Activated T-helper 1 cell treated with anti-CD3 and anti-CD28 coated beads, Interleukin-2, amount 50 U/mL, for 16 hours (primary cell): ENCODE measurements at regions not wholly inside any gene's neighbourhood (a gene's known extent, or its start where the extent isn't known, plus 50 kb on each side); places are given as distances from the start of the nearest gene placed in this dataset.

Experiments
- DNase-seq, 2 donors: peaks; one replicate each; pipeline ENCODE4 v3.0.0-alpha.2; 2020; ENCODE audit warnings: low read depth in 1 of 2, low spot score in 1 of 2

DNA sequence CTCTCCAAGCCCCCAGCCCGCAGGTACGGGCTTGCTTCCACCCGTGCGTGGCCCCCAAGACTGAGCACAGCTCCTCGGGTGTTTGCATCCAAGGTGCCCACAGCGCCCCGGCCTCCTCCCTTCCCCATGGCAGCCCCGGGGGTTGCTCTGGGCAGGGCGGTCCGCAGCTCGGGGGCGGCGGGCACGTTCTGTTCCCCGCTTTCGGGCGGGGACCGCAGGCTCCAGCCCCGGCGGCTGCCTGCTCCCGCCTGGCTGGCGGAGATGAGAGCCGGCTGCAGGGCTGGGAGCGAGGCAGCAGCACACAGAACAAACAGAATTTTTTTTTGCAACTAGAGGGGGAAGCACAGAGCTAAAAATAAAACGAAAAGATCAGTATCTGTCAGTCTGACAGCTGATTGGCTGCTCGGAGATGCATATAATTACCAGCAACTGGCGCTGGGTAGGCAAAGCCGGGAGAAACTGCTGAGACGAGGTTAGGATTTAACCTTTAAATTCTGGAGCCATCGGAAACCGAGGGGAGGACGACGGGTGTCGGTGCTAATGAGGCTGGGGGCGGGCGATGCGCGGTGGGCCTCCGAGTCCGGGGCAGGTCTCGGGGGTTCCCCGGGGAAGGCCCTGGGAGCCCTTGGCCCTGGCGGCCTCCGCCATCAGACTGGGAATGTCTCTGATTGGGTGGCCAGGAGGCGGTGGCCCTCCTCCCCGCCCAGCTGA, 142.7 kb upstream of the IER5L start:
- no peak for DNase-seq

DNA sequence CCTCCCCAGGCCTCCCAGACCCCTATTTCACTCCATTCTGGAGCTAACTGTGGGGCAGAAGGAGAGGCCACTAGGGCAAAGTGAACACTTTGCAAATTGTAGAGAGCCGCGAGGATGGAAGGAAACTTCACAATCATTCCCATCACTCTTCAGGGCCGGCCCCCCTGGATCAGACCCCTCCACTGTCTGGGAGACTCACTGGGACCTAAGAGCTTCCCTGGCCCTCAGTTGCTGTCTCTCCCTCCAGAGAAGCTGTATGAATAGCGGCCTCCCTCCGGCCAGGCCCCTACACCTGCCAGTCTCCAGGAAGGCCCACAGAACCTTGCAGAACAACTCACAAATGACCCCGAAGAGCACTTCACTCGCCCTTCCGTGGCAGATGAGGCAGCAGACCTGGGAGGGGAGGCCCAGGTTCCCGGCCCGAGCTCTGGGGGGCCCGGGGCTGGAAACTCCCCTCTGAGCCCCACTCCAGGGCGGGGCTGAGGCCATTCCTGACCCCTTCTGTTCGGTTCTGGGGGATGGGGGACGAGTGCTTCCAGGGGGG, 141.9 kb upstream of the IER5L start:
- no peak for DNase-seq

DNA sequence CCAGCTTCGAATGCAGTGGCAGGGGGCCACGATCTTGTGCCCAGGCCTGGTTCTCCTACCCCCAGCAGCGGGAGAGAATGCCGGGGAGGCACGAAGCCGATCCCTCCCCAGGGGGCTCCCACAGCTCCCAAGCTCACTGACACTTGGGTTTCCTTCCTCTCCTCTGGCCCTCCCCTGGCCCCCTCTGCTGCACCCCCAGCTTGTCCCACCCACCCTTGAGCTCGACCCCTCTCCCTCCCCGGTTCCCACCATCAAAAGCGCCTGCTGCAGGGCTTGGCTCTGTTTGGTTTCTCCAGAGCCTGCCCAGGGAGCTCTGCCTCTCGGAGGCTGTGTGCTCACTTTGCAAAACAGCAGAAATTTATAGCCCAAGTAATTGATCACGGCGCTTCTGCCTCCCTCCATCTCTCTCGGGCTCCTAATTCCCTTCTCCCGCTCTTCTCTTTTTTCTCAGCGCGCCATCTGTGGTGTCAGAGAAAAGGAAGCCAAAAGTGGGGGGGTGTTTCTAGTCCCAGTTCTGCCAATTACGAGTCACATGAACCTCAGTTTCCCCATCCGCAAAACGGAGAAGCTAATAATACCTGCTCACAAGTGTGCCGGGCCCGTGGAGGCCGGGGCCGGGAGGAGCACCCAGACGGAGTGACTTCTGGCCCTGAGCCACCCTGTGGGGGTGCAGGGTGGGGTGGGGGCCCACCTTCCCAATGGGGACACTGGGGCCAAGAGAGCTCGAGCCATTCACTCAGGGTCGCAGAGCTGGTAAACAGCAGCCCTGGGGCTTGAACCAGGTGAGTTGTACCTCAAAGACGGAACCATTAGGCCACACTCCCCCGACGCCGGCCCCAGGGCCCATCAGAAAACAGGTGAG, 141.2 kb upstream of the IER5L start:
- DNase-seq, result no peak

DNA sequence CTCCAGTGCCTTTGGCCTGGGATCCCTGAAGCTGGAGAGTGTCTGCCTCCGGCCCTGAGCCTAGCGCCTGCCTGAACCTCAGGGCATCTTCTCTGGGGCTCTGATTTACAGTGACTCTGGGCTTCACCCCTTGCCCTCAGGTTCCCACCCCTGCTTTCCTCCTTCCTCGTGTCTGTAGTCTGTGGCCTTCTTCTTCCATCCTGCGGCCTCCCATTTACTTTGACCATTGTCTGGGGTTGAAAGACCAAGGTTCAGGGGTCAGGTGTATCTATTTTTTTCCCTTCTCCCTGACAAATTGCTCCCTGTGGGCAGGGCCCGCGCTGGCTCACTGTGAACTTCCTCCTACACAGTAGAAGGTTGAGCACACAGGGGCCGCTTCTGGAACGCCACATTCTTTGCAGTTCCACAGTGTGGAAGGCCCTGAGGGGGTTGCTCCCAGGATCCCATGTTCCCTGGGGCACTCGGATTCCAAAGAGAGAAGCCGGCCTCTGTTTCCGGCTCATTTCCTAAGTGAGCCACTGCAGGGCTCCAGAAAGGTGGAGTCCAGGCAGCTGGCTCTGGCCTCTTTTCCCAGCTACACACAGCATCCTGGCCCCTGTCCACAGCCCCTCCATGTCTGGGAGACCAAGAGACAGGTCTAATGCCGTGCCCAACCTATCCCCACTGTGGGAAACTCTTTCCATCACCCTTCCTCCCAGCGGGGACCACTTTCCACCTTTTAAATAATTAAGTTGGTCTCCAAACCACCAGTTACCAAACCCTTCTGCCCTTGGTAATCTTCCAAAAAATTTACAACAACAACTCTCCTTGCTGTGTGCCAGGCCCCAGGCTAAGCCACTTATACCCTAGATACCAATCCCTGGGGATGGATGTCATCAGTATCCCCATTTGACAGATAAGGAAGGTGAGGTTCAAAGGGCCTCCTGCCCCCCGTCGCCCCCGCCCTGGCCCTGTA, 140.3 kb upstream of the IER5L start:
- DNase-seq, result no peak

DNA sequence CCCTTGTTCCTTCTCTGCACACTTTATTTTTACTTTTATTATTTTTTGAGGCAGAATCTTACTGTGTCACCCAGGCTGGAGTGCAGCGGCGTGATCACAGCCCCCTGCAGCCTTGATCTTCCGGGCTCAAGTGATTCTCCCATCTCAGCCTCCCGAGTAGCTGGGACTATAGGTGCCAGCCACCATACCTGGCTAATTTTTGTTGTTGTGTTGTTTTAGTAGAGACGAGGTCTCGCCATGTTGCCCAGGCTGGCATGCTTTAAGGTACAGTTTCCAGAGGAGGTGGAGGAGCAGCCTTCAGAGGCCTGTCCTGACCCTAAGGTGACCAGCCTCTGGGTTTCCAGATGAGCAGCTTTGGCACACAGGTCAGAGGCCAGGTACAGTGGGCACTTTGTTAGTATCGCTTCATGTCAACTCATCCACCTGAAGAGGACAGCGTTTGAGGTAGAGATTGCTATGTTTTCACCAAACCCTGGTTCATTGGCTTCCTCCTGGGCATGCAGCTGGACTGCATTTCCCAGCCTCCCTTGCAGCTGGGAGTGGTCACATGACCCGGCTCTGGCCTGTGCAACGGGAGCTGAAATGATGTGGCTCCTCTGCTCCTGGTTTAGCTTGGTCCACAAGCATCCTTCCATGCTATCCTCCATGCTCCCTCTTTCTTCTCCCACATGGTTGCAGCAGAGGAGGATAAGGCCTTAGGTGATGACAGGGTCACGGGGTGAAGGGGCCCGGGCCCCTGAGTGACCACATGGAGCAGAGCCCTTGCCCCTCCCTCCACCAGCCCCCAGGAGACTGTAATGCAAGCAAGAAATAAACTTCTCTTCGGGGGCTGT, 139.3 kb upstream of the IER5L start:
- DNase-seq, result no peak

DNA sequence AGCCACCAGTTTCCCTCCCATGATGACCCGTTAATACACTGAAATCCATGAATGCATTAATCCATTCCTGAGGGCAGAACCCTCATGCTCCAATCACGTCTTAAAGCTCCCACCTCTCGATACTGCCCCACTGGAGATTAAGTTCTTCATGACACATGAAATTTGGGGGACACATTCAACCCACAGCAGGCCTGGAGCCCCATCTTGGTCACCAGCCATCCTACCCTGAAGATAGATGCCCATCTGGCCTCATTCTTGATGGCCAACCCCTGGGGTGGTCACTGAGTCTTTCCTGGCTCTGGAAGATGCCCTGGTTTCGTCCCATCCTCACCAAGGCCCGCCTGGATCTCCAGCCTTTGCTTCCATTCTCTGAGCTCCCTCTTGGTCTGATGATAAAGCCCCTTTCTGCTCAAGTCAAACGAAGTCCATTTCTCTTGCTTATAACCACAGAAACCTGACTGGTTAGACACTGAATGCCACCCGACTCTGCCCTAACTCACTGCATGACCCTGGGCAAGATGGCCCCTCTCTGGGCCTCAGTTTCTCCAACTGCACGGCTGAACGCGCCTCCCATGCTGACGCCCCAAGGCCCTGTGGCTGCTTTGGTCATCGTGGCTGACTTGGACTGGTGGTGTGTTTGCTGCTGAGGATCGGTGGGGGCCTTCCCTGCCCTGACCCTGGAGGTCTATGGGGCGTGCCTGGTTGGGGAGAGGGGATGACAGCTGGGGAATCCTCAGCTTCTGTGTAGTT, 138.4 kb upstream of the IER5L start:
- DNase-seq, result no peak

DNA sequence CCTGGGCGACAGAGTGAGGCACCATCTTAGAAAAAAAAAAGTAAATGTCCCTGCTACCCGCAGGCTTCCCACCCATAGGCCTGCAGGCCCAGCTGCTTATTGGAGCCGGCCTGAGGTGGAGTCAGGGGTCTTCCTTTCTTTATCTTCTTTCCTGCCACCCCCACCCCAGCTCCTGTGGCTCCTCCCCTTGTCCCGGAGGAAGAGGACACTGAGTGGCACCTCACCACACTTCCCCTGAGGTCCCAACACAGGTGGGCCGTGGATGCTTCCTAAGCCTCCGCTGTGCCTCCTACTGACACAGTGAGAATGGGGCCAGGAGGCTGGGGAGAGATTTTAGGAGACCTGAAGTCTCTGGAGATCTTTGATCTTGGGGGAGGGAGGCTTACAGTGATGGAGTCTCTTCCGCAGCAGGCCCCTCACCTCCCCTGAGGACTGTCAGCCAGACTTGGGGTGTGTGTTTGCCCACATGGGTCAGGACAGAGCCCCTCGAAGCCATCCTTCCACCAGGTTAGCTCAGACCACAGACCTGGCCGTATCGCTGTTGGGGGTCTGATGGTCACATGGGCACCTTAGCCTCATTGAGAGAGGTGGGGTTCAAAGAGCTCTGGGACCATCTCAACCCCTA, 135.4 kb upstream of the IER5L start:
- DNase-seq, result no peak

DNA sequence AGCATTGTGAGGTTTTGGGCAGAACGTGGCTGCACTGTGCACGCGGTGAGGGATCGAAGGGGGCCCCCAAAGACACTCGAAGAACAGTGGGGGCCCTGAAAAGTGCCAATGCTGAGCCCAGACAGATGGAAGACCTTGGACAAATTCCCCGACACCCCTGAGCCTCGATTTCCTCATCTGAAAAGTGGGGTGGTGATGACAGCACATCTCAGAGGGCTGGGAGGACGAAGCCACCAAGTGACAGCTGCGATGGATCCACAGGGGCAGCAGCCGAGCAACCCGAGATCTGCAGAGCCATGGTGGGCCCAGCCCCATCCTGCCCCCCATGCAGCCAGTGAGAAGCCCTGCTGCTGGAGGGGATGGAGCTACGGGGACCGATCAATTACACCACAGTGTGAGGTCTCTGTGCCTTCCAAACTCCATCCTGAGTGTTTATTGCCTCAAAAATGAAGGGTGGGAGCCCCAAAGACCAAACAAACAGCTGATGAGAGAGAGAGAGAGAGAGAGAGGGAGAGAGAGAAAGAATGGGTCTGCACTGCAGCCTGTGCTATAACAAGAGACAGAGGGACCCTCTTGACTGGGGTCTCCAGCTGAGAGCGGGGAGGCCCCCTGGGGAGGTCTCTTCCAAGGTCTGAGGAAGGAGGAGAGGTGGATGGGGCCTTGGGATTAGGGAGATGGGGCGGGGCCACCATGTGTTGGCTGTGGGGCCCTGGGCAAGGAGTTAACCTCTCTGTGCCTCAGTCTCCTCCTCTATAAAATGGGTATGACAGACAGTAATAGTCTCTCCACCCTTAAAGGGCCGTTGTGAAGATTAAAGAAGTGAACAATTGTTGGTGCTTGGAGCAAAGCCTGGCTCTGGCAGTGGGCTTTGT, 134.4 kb upstream of the IER5L start:
- DNase-seq, result no peak

DNA sequence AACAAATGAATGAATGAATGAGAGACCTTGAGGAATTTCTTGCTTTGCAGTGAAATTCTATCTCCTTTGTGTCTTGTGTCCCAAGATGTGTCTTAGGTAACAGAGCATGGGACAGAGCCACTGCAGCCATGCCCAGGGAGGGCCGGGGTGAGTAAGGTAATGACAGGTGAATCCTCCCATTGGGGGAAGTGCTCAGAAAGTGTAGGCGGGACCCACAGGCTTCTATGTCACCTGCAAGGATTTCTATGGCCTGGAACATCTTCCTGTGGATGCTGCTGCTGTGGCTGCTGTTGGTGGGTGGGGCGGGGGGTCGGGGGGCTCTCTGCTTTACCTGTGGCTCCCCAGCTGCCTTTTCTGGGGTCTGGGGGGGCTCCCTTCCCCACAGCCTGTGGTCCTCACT, 133.6 kb upstream of the IER5L start:
- DNase-seq, result no peak

DNA sequence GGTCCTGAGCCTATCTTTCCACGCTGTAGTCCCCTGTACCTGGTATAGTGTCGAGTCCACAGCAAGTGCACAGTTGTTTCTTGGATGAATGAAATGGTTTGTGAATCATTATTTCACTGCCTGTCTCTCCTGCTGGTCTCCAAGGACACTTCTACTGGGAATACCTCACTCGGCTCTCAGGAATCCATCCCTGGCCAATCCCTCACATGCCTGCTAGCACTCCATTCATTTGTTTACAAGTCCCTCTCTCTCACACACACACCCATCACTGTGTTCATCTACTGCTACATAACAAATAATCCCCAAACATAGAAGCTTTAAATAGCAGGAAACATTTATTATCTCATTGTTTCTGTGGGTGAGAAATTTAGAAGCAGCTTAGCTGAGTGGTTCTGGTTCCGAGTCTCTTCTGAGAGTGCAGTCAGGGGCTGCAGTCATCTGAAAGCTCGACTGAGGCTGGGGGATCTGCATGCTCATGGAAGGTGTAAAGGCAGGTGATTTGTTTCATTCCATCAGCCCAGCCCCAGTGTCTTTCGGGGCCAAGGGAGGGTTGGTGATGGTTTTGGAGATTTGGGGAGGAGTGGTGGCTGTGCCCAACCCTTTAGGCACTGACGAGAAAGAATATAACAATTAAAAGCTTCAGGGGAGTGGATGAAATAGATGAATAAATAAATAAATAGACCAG, 132.7 kb upstream of the IER5L start:
- no peak for DNase-seq

DNA sequence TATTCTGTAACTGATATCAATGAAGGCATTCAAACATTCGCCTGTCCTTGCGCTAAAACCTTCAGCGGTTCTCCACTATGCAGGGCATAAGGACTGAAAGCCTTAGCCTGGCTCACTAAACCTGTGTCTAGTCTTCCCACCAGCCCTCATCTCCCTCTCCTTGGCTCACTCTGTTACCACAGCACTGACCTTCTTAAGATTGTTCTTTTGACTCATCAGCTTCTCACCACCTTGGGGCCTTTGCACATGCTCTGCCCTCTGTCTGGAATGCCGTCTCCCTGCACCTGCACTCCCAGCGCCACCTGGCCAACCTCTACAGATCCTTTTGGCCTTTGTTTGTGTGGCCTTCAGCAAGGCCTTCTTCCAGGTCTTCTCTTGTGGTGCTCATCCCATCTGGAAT, 131.8 kb upstream of the IER5L start:
- no peak for DNase-seq

DNA sequence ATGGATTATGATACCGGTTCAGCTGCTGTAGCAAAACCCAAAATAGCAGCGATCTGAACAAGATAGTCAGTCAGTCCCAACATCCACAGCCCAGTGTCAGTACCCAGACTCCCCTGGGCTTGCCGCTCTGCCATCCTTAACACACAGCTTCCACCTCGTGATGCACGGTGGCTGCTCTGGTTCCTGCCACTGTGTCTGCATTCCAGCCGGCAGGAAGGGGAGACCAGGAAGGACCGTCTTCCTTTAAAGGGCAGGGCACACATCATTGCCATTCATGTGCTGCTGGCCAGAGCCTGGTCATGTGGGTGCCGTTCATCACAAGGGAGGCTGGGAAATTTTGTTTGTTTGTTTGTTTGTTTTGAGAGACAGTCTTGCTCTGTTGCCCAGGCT, 131.0 kb upstream of the IER5L start:
- DNase-seq, result no peak

DNA sequence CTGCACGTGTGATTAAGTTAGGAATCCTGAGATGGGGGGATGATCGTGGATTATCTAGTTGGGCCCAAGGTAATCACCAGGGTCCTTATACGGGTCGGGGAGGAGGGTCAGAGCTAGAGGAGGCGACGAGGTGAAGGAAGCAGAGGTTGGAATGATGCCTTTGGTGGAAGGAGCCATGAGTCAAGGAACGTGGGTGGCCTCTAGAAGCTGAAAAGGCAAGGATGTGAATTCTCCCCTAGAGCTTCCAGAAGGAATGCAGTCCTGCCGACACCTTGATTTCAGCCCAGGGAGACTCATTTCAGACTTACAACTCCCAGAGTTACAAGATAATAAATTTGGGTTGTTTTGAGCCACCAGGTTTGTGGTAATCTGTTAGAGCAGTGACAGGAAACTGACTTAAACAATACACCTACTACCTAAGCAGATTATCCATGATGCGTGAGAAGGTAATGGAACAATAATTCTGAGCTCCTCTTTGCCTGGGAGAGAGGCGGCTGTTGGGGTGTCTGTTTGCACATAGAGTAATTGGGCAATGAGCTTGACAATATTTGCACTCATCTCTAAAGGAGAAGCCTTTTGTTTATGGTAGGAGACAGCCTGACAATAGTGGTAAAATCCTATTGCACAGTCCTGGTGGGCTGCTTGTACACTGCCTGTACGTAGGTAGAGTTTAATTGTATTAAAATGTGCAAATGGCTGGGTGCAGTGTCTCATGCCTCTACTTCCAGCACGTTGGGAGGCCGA, 129.3 kb upstream of the IER5L start:
- no peak for DNase-seq

DNA sequence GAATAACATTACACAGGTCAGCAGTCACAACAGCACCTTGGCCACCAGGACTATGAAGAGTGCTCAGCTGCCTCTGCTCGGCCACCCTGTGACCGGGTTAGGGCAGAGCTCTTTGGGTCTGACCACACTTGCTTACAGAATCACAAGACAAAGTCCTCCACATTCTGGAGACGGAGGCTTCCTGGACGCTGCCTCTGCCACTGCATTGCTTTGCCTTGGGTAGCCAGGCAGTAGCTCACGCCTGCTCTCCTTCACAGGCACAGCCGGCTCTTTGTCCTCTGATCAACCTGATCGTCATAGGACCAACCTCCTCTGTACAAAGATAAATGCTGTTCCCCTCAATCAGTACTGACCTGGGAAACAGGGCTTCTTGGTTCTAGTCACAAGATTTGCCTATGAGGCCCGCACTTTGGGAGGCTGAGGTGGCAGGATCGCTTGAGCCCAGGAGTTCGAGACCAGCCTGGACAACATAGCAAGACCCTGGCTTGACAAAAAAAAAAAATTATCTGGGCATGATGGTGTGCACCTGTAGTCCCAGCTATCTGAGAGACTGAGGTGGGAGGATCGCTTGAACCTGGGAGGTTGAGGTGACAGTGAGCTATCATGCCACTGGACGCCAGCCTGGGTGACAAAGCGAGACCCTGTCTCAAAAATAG, 128.4 kb upstream of the IER5L start:
- no peak for DNase-seq

DNA sequence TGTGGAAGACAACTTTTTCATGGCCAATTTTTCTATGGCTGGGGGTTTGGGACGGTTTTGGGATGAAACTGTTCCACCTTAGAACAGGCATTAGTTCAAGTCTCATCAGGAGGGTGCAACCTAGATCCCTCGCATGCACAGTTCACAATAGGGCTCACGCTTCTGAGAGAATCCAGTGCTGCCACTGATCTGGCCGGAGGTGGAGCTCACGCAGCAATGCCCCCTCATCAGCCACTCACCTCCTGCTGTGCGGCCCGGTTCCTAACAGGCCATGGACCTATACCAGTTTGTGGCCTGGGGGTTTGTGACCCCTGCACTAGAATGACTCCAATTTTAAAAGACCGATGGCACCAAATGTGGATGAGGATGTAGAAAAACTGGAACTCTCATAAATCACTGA, 127.2 kb upstream of the IER5L start:
- DNase-seq, result no peak

DNA sequence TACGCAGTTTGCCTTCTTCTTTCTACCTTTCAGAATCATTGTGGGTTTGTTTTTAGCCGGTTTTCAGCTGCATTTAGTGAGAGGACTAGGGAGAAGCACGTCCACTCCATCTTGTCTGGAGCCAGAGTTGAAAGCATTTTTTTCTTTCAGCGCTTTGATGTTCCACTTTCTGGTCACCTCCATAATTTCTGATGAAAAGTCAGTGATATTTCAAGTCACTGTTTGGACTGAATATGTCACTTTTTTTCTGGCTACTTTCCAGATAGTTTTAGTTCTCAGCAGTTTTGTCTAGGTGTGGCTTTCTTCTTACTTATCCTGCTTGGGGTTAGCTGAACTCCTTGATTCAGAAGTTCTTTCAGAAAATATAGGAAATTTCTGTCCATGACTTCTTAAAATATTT, 123.9 kb upstream of the IER5L start:
- DNase-seq, result no peak
